Tibial nerve (tissue), 4 donors: ENCODE measurements at regions not wholly inside any gene's neighbourhood (a gene's known extent, or its start where the extent isn't known, plus 50 kb on each side); places are given as distances from the start of the nearest gene placed in this dataset.

Source experiments
- CTCF ChIP-seq, 5 experiments: fragments of 200-600 bp in 3 of 5; fragments of 450-650 bp in 2 of 5; sonication (generic) in 3 of 5; IDR thresholded peaks; one replicate each; pipeline ENCODE4 v1.5.1; 2016 to 2019; ENCODE audit warnings: antibody characterized with exemption in 5 of 5, mild to moderate bottlenecking in 3 of 5, moderate library complexity in 2 of 5
- EP300 ChIP-seq, 2 donors: sonication (generic); formaldehyde crosslinking; IDR thresholded peaks; one replicate each; pipeline ENCODE4 v1.6.1; 2017; ENCODE audit warnings: antibody characterized with exemption in 2 of 2, mild to moderate bottlenecking in 1 of 2
- POLR2A ChIP-seq, 2 donors: fragments of 450-650 bp; IDR thresholded peaks; one replicate each; pipeline ENCODE4 v1.6.1; 2017; ENCODE audit warnings: antibody characterized with exemption in 2 of 2, mild to moderate bottlenecking in 2 of 2, moderate library complexity in 2 of 2

GRCh38 chr22:35189559-35189958, 67.7 kb upstream of the HMGXB4 start:
- no peak for TF ChIP-seq POLR2A (IDR thresholded peaks at IDR 0.05)
- no peak for TF ChIP-seq EP300 (IDR thresholded peaks at IDR 0.05)
- no peak for TF ChIP-seq CTCF (IDR thresholded peaks at IDR 0.05)
